HFFc6 (cell line): ENCODE measurements at regions not wholly inside any gene's neighbourhood (a gene's known extent, or its start where the extent isn't known, plus 50 kb on each side); places are given as distances from the start of the nearest gene placed in this dataset.
A peak's percentile ranks its signal among the peaks of the same experiment; 100 is the strongest.

ENCODE experiments used
- DNase-seq: peaks from one replicate; pipeline ENCODE4 v3.0.0-alpha.2; 2018
- H3K27ac Mint-ChIP-seq: 2 replicates; pipeline ENCODE4 v1.8.0; 2020; ENCODE audit warnings: mild to moderate bottlenecking, mixed read lengths
- H3K27me3 Mint-ChIP-seq: 2 replicates; pipeline ENCODE4 v1.8.0; 2021; ENCODE audit warnings: mild to moderate bottlenecking, moderate library complexity, mixed read lengths; ENCODE audit not compliant: insufficient read depth
- H3K36me3 Mint-ChIP-seq: 2 replicates; pipeline ENCODE4 v1.8.0; 2021; ENCODE audit warnings: low read depth, mixed read lengths
- H3K4me1 Mint-ChIP-seq: 2 replicates; pipeline ENCODE4 v1.8.0; 2020; ENCODE audit warnings: low read depth, mixed read lengths
- H3K4me3 Mint-ChIP-seq: 2 replicates; pipeline ENCODE4 v1.8.0; 2020; ENCODE audit warnings: mild to moderate bottlenecking, moderate library complexity, mixed read lengths
- H3K9me3 Mint-ChIP-seq: 2 replicates; pipeline ENCODE4 v1.8.0; 2020; ENCODE audit warnings: mild to moderate bottlenecking, mixed read lengths
- CTCF ChIP-seq: fragments of 200-600 bp; sonication (generic); IDR thresholded peaks from 2 replicates; pipeline ENCODE4 v1.5.0; 2021; ENCODE audit warnings: antibody characterized with exemption, mild to moderate bottlenecking

DNA sequence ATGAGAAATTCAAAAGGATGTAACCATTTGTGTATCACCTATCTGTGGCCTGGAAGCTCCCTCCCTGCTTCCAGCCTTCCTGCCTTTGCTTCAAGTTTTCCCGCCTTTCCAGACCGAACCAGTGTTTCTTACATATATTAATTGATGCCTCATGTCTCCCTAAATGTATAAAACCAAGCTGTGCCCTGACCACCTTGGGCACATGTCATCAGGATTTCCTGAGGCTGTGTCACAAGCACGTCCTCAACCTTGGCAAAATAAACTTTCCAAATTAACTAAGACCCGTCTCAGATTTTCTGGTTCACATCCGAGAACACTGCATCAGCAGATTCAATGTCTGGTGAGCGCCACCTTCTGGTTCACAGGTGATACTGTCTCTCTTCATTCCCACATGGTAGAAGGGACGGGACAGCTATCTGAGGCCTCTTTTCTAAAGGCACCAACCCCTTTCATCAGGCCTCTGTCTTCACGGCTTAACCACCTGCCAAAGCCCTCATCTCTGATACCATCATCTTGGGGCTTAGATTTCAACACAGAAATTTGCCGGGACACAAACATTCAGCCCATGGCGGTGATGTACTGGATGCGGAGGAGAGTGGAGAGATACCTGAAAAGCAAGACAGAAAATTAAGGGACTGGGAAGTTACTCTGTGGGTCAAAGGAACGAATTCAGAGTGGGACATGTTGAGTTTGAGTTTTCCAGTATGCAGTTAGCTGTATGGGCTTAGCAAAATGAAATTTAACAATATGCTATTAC is 58.7 kb upstream of the PABPC3 start:
- H3K27me3 Mint-ChIP-seq, result peaks cover 27% of the 10 kb centered on the region
- no peak overlapping the region for H3K27ac Mint-ChIP-seq
- no peaks in the 10 kb centered on the region for H3K36me3 Mint-ChIP-seq
- H3K9me3 Mint-ChIP-seq, result no peaks in the 10 kb centered on the region
- no peaks in the 10 kb centered on the region for H3K4me1 Mint-ChIP-seq
- no peak overlapping the region for H3K4me3 Mint-ChIP-seq
- TF ChIP-seq CTCF, result peak; percentile 87
- DNase-seq, result peak; percentile 64

- DNase-seq, result no peak
- Mint-ChIP-seq H3K4me1 (no peaks in the 10 kb centered on the region), H3K27me3 (peaks cover 38% of the 10 kb centered on the region), H3K27ac (no peak overlapping the region), H3K9me3 (no peaks in the 10 kb centered on the region), H3K36me3 (no peaks in the 10 kb centered on the region), H3K4me3 (no peak overlapping the region)
- TF ChIP-seq CTCF, result no peak
Observed at GRCh38 chr13:25042151-25042865, 53.6 kb upstream of the PABPC3 start.

GRCh38 chr13:25044071-25044470 is 51.9 kb upstream of the PABPC3 start:
- Mint-ChIP-seq H3K9me3 (no peaks in the 10 kb centered on the region), H3K27me3 (peaks cover 40% of the 10 kb centered on the region), H3K36me3 (no peaks in the 10 kb centered on the region), H3K4me3 (no peak overlapping the region), H3K27ac (no peak overlapping the region), H3K4me1 (no peaks in the 10 kb centered on the region)
- no peak for TF ChIP-seq CTCF
- DNase-seq, result no peak
